Caco-2 (cell line): ENCODE measurements at regions not wholly inside any gene's neighbourhood (a gene's known extent, or its start where the extent isn't known, plus 50 kb on each side); places are given as distances from the start of the nearest gene placed in this dataset.

Source experiments
- BruUV-seq: library from RNA; stranded (reverse); fragments of 400-500 nt; replicated peaks from 2 replicates; lab custom pipeline; 2021; lab: Mats Ljungman, UMichigan
- CTCF ChIA-PET: fragments of 300-600 bp; sonication (Branson Sonifier 250); formaldehyde crosslinking; loops from one replicate; lab custom pipeline; 2022; ENCODE audit warnings: antibody characterized with exemption; lab: Charles Lee
- POLR2A ChIA-PET: fragments of 300-600 bp; sonication (Branson Sonifier 250); formaldehyde crosslinking; loops from one replicate; lab custom pipeline; 2022; ENCODE audit warnings: antibody characterized with exemption; lab: Charles Lee
- DNase-seq, 2 experiments: peaks; one replicate each; pipeline versions ENCODE4 v3.0.0 to v3.0.0-alpha.2; 2020 to 2022
- H3K27me3 ChIP-seq: replicated peaks from 2 replicates; pipeline ENCODE4 v1.6.0; 2011; ENCODE audit warnings: low read length; ENCODE audit not compliant: control insufficient read depth, insufficient read depth
- H3K36me3 ChIP-seq: 2 replicates; pipeline ENCODE4 v1.5.1; 2011; ENCODE audit warnings: low read length; ENCODE audit not compliant: control insufficient read depth, insufficient read depth
- H3K4me1 ChIP-seq: fragments of 250-450 bp; sonication (Bioruptor Pico); 2 replicates; pipeline ENCODE4 v1.5.1; 2020; ENCODE audit warnings: mild to moderate bottlenecking
- H3K4me3 ChIP-seq: 2 replicates; pipeline ENCODE4 v1.5.1; 2011; ENCODE audit warnings: low read depth, mild to moderate bottlenecking, control low read depth, low read length
- H3K9me3 ChIP-seq: fragments of 250-450 bp; sonication (Bioruptor Pico); 2 replicates; pipeline ENCODE4 v1.5.1; 2020; ENCODE audit warnings: mild to moderate bottlenecking, moderate library complexity
- H3K27ac Mint-ChIP-seq: one replicate; pipeline ENCODE4 v1.8.0; 2022; ENCODE audit warnings: mixed read lengths; ENCODE audit not compliant: unreplicated experiment
- H3K27me3 Mint-ChIP-seq: one replicate; pipeline ENCODE4 v1.8.0; 2022; ENCODE audit warnings: mixed read lengths; ENCODE audit not compliant: insufficient read depth, unreplicated experiment
- H3K36me3 Mint-ChIP-seq: one replicate; pipeline ENCODE4 v1.8.0; 2022; ENCODE audit warnings: mild to moderate bottlenecking, mixed read lengths; ENCODE audit not compliant: insufficient read depth, unreplicated experiment
- H3K4me1 Mint-ChIP-seq: one replicate; pipeline ENCODE4 v1.8.0; 2022; ENCODE audit warnings: low read depth, mixed read lengths; ENCODE audit not compliant: unreplicated experiment
- H3K4me3 Mint-ChIP-seq: one replicate; pipeline ENCODE4 v1.8.0; 2022; ENCODE audit warnings: mild to moderate bottlenecking, moderate library complexity, mixed read lengths; ENCODE audit not compliant: unreplicated experiment
- H3K9me3 Mint-ChIP-seq: one replicate; pipeline ENCODE4 v1.8.0; 2022; ENCODE audit warnings: mixed read lengths; ENCODE audit not compliant: unreplicated experiment
- CTCF ChIP-seq, 2 experiments: fragments of 200-600 bp in 1 of 2; IDR thresholded peaks; 1 replicate in 1 of 2; 2 replicates in 1 of 2; pipeline versions ENCODE4 v1.5.1 to v1.8.0; 2011 to 2022; ENCODE audit warnings: antibody characterized with exemption in 1 of 2, control low read depth in 1 of 2, inconsistent platforms in 1 of 2, low read depth in 1 of 2, low read length in 1 of 2, mild to moderate bottlenecking in 1 of 2, moderate library complexity in 1 of 2; ENCODE audit not compliant: insufficient read depth in 1 of 2, severe bottlenecking in 1 of 2, unreplicated experiment in 1 of 2
- intact Hi-C: fragments of 100-400 bp; cut with micrococcal nuclease; formaldehyde crosslinking; loops from one replicate; pipeline ENCODE4 v1.10.0; 2022; ENCODE audit not compliant: unreplicated experiment

GRCh38 chr6:150651808-150652470, 52.3 kb downstream of the PLEKHG1 start:
- Histone ChIP-seq H3K9me3 (no peaks in the 10 kb centered on the region), H3K4me3 (no peak overlapping the region), H3K36me3 (no peaks in the 10 kb centered on the region; the same call in 1 of the 2 replicates), H3K4me1 (peaks cover 15% of the 10 kb centered on the region; the same call in 1 of the 2 replicates), H3K27me3 (no peaks in the 10 kb centered on the region)
- BruUV-seq = no TSS peak
- no peak overlapping the region for H3K27ac Mint-ChIP-seq
- H3K36me3 Mint-ChIP-seq = no peaks in the 10 kb centered on the region
- no peaks in the 10 kb centered on the region for H3K27me3 Mint-ChIP-seq
- no peak overlapping the region for H3K4me3 Mint-ChIP-seq
- ChIA-PET CTCF (no interaction called here), POLR2A (no interaction called here)
- peaks cover 9% of the 10 kb centered on the region for H3K4me1 Mint-ChIP-seq
- TF ChIP-seq CTCF (IDR thresholded peaks at IDR 0.05; ENCODE audit: insufficient read depth in 1 of 2, low read depth in 1 of 2, low read length in 1 of 2, severe bottlenecking in 1 of 2, unreplicated experiment in 1 of 2) = no peak
- intact Hi-C loops = no loop called here
- no peak for DNase-seq
- no peaks in the 10 kb centered on the region for H3K9me3 Mint-ChIP-seq

GRCh38 chr6:150652848-150653613, 53.3 kb downstream of the PLEKHG1 start:
- no peak overlapping the region for H3K4me3 Mint-ChIP-seq
- ChIA-PET POLR2A (no interaction called here), CTCF (no interaction called here)
- Histone ChIP-seq H3K36me3 (no peaks in the 10 kb centered on the region; the same call in 1 of the 2 replicates), H3K4me3 (no peak overlapping the region), H3K27me3 (no peaks in the 10 kb centered on the region), H3K9me3 (no peaks in the 10 kb centered on the region), H3K4me1 (peaks cover 13% of the 10 kb centered on the region; the same call in 1 of the 2 replicates)
- no peaks in the 10 kb centered on the region for H3K36me3 Mint-ChIP-seq
- no peak overlapping the region for H3K27ac Mint-ChIP-seq
- no TSS peak for BruUV-seq
- no peak for DNase-seq
- TF ChIP-seq CTCF (IDR thresholded peaks at IDR 0.05; ENCODE audit: insufficient read depth in 1 of 2, low read depth in 1 of 2, low read length in 1 of 2, severe bottlenecking in 1 of 2, unreplicated experiment in 1 of 2) = no peak
- intact Hi-C loops = no loop called here
- H3K27me3 Mint-ChIP-seq = no peaks in the 10 kb centered on the region
- no peaks in the 10 kb centered on the region for H3K9me3 Mint-ChIP-seq
- H3K4me1 Mint-ChIP-seq = peaks cover 9% of the 10 kb centered on the region

GRCh38 chr6:150654608-150655007, 54.9 kb downstream of the PLEKHG1 start:
- Histone ChIP-seq H3K4me1 (0 out of 2 replicates have a peak, but pooled peaks cover 5% of the 10 kb centered on the region), H3K9me3 (no peaks in the 10 kb centered on the region), H3K4me3 (no peak overlapping the region), H3K36me3 (no peaks in the 10 kb centered on the region; the same call in 1 of the 2 replicates), H3K27me3 (no peaks in the 10 kb centered on the region)
- DNase-seq = no peak
- ChIA-PET CTCF (no interaction called here), POLR2A (no interaction called here)
- Mint-ChIP-seq H3K4me1 (peaks cover 7% of the 10 kb centered on the region), H3K4me3 (no peak overlapping the region), H3K36me3 (no peaks in the 10 kb centered on the region), H3K9me3 (no peaks in the 10 kb centered on the region), H3K27ac (no peak overlapping the region), H3K27me3 (no peaks in the 10 kb centered on the region)
- TF ChIP-seq CTCF (IDR thresholded peaks at IDR 0.05; ENCODE audit: insufficient read depth in 1 of 2, low read depth in 1 of 2, low read length in 1 of 2, severe bottlenecking in 1 of 2, unreplicated experiment in 1 of 2) = no peak
- no TSS peak for BruUV-seq
- intact Hi-C loops = no loop called here
